GM12875 (cell line): ENCODE measurements at regions not wholly inside any gene's neighbourhood (a gene's known extent, or its start where the extent isn't known, plus 50 kb on each side); places are given as distances from the start of the nearest gene placed in this dataset.

Experiments
- H3K4me3 ChIP-seq: one replicate; pipeline ENCODE4 v1.5.1; 2011; ENCODE audit warnings: low read depth, low read length, control low read depth
- TF ChIP-seq, protein P1 (sequence below): IDR thresholded peaks from 2 replicates; pipeline ENCODE4 v1.5.1; 2011; ENCODE audit warnings: low read depth, mild to moderate bottlenecking, control low read depth, inconsistent platforms, low read length, moderate library complexity, borderline replicate concordance; ENCODE audit not compliant: insufficient read depth

DNA sequence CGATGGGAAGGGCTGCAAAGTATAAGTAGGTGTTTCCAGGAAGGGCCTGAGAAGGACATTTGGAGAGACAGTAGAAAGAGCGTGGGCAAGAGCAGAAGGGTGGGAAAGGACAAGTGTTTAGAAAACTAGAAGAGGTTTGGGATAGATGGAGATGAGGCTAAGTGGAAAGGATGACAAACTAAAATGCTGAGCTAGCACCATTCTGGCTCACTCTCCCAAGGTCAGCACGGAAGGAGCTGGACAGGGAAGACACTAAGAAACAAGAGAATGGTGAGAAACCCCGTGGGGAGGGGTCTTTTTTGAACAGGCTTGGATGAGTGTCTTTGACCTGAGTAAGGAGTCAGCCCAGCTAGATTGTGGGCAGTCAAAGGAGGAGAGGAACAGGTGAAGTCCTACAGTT lies 286.0 kb downstream of the CDK5RAP2 start:
- H3K4me3 ChIP-seq, result no peak overlapping the region
- TF ChIP-seq, protein P1, sequence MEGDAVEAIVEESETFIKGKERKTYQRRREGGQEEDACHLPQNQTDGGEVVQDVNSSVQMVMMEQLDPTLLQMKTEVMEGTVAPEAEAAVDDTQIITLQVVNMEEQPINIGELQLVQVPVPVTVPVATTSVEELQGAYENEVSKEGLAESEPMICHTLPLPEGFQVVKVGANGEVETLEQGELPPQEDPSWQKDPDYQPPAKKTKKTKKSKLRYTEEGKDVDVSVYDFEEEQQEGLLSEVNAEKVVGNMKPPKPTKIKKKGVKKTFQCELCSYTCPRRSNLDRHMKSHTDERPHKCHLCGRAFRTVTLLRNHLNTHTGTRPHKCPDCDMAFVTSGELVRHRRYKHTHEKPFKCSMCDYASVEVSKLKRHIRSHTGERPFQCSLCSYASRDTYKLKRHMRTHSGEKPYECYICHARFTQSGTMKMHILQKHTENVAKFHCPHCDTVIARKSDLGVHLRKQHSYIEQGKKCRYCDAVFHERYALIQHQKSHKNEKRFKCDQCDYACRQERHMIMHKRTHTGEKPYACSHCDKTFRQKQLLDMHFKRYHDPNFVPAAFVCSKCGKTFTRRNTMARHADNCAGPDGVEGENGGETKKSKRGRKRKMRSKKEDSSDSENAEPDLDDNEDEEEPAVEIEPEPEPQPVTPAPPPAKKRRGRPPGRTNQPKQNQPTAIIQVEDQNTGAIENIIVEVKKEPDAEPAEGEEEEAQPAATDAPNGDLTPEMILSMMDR, result no peak

DNA sequence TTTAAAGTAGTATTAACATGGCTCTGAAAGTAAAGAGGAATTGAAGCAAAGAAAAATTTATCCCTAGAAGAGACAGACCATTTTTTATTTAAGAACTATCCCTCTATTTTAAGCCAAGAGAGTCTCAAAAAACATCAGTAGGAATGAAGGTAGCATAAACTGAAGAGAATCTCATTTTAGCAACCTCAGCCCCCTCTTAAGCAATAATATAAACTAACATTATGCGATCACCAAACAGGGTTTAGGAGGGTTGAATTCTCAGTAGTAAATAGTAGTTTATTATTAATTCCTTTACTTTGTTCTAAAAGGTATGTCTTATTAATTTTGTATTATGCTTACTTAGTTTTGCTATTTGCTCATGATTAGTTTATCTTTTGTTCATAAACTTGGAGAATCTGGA lies 287.4 kb downstream of the CDK5RAP2 start:
- no peak overlapping the region for H3K4me3 ChIP-seq
- TF ChIP-seq, protein P1, result no peak

DNA sequence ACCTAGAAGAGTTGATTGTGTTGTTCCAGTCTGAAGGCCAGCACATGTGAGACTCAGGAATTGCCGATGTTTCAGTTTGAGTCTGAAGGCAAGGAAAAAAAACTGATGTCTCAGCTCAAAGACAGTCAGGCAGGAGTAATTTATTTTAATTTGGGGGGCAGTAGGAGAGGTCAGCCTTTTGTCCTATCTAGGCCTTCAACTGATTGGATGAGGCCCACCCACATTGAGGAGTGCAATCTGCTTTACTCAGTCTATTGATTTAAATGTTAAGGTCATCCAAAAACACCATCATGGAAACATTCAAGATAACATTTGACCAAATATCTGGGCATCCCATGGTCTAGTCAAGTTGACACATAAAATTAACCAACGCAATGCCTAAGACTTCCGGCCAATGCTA lies 288.9 kb downstream of the CDK5RAP2 start:
- no peak overlapping the region for H3K4me3 ChIP-seq
- TF ChIP-seq, protein P1, result no peak

DNA sequence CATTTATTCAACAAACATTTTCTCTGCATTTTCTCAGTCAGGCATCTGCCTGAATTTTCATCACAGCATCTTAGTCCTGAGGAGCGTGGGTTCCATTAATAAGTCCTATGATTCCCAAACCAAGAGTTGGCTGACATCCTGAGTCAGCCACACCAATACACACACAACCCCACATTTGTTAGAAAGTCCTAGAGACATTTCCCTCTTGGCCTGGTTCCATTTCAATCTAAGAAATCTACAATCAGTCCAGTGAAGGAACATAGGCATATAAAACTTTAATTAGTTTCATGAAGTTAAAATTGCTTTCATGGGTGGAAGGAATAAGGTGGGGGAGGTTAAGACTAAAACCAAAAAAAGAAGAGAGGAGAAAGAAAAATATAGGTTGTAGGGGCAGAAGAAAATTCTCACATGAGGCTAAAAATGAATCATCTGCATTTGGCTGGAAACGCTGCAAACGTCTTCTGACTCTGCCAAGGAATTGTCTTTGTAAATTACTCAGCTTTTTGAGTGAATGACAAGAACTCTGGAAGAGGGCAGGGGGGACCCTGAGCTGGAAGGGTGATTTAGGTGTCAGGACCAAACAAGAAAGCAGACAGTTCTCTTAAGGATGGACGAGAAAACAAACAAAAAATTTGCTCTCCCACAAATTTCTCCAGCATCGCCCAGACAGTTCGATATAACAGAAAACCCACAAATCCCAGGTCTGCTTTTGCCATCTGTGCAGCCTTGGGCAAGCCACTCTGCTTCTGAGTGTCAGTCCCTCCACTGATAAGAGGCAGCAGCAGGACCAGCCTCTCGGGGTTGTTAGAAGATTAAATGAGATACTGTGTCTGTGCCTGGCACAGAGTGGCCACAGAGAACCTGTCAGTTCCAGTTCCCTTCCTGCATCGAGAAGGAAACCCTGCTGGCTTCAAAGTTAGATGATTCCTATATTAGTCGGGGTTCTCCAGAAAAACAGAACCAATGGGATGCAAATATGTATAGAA lies 289.7 kb downstream of the CDK5RAP2 start:
- no peak overlapping the region for H3K4me3 ChIP-seq
- TF ChIP-seq, protein P1, result no peak

DNA sequence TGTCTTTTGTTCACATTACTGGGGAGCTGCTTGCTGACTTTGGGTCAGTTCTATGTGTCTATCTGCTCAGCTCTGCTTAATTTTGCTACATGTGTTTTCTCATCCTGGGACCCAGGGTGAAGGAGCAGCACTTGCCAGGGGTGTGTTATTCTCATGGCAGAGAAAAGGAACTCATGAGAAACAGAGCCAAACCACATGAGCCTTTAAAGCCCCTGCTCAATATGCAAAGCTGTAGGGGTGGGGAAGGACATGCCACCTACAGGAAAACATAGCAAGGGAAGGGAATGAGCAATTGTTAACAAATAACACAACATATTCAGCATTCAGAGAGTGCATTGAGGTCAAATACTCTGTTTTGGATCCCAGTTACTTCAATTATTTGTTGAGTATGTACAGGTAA lies 290.9 kb downstream of the CDK5RAP2 start:
- TF ChIP-seq, protein P1, result no peak
- H3K4me3 ChIP-seq, result no peak overlapping the region

DNA sequence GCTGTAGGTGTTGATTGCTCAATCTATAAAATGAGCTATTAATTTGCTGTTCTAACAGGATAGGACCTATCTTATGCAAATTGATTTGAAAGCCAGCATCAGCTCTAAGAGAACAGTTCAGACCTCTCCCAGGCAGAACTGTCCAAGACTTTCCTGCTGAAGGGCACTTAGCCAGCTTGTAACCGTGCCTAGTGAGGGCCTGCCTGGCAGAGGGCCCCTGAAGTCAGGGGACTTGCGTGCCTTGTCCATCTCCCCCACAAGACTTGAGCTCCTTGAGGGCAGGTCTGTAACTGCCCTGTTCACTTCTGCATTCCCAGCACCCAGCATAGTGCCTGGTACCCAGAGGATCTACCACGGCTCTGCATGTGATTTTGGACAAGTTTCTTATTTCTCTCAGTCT lies 293.4 kb downstream of the CDK5RAP2 start:
- TF ChIP-seq, protein P1, result no peak
- no peak overlapping the region for H3K4me3 ChIP-seq

DNA sequence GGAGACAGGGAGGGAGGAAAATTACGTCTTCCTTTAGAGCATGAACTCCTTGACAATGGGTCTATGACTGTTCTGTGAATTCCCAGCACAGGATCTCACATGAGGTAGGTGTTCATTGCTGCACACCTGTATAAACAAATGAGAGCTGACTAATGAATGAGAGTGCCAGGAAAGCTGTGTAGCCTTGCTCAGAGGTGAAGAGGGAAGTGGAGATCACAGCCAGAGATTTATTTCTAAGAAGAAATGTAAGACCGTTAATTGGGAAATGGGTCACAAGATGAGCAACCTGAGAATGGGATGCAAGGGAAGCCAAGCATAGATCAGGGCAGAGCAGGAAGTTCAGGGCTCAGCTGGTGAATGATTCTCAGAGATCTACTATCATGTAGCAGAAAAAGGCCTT lies 295.1 kb downstream of the CDK5RAP2 start:
- TF ChIP-seq, protein P1, result no peak
- no peak overlapping the region for H3K4me3 ChIP-seq
